ENCODE measurements at regions not wholly inside any gene's neighbourhood (a gene's known extent, or its start where the extent isn't known, plus 50 kb on each side); places are given as distances from the start of the nearest gene placed in this dataset.

- DNase-seq: no peak
Measured at GRCh38 chr12:48286665-48287064, 64.1 kb downstream of the ZNF641 start.

- DNase-seq: no peak
Measured at GRCh38 chr12:48285751-48286650, 64.7 kb downstream of the ZNF641 start.

GRCh38 chr12:48281811-48282210, 68.9 kb downstream of the ZNF641 start:
- DNase-seq: no peak

- DNase-seq: no peak
Measured at GRCh38 chr12:48280572-48280971, 70.1 kb downstream of the ZNF641 start.

GRCh38 chr12:48279601-48280000, 71.1 kb downstream of the ZNF641 start:
- no peak for DNase-seq

- no peak for DNase-seq
Measured at GRCh38 chr12:48279101-48279500, 71.6 kb downstream of the ZNF641 start.

GRCh38 chr12:48276621-48277020, 73.5 kb upstream of the OR10AD1 start:
- no peak for DNase-seq

- DNase-seq: no peak
Measured at GRCh38 chr12:48266826-48267225, 63.7 kb upstream of the OR10AD1 start.

- peak; percentile 37 for DNase-seq
Measured at GRCh38 chr12:48265777-48266176, 62.7 kb upstream of the OR10AD1 start.

- no peak for DNase-seq
Measured at GRCh38 chr12:48263617-48264016, 60.5 kb upstream of the OR10AD1 start.

GRCh38 chr12:48261773-48262172, 58.7 kb upstream of the OR10AD1 start:
- no peak for DNase-seq
